ENCODE measurements at regions not wholly inside any gene's neighbourhood (a gene's known extent, or its start where the extent isn't known, plus 50 kb on each side); places are given as distances from the start of the nearest gene placed in this dataset.

GRCh38 chr3:117532268-117532667, 822.7 kb downstream of the TUSC7 start:
- H3K36me3 ChIP-seq (ENCODE audit: control insufficient read depth in 1 of 2, insufficient read depth in 2 of 2, low read length in 2 of 2) = no peaks in the 10 kb centered on the region
- H3K18ac ChIP-seq (ENCODE audit: low read length) = no peak overlapping the region
- no peak overlapping the region for H2AFZ ChIP-seq (ENCODE audit: insufficient read depth, low read length, poor library complexity)
- H3K4me1 ChIP-seq (ENCODE audit: control insufficient read depth in 1 of 2, insufficient read depth in 2 of 2, low read length in 2 of 2) = no peaks in the 10 kb centered on the region
- no peaks in the 10 kb centered on the region for H3K79me2 ChIP-seq (ENCODE audit: control insufficient read depth, insufficient read depth, low read length, poor library complexity)
- WGBS (ENCODE audit: extremely low coverage, insufficient coverage, insufficient read length) = no CpG with 5 or more reads among the region's 8 CpGs
- no peak overlapping the region for H3K4me3 ChIP-seq (ENCODE audit: low read depth, low read length)
- H3K9me3 ChIP-seq (ENCODE audit: insufficient read depth, low read depth, low read length) = no peaks in the 10 kb centered on the region
- no peaks in the 10 kb centered on the region for H3K79me1 ChIP-seq (ENCODE audit: low read length)
- H3K4me2 ChIP-seq (ENCODE audit: low read length) = no peak overlapping the region
- DNase-seq = no peak
- no peak overlapping the region for H2BK5ac ChIP-seq (ENCODE audit: low read depth, low read length, poor library complexity)
- no peak overlapping the region for H3K14ac ChIP-seq (ENCODE audit: low read length)
- H4K8ac ChIP-seq (ENCODE audit: low read depth, low read length) = no peak overlapping the region
- H3K27me3 ChIP-seq (ENCODE audit: insufficient read depth, low read length) = no peaks in the 10 kb centered on the region
- no peak overlapping the region for H3K23ac ChIP-seq (ENCODE audit: low read length)
- no peak overlapping the region for H2AK5ac ChIP-seq (ENCODE audit: low read length)
- no peak overlapping the region for H4K12ac ChIP-seq (ENCODE audit: low read depth, low read length)
- H3K4ac ChIP-seq (ENCODE audit: low read depth, low read length) = no peak overlapping the region
- no peak overlapping the region for H2BK120ac ChIP-seq (ENCODE audit: insufficient read depth, low read length, poor library complexity)
- no peak overlapping the region for H4K91ac ChIP-seq (ENCODE audit: low read depth, low read length)
- no peak overlapping the region for H3K9ac ChIP-seq (ENCODE audit: low read length)
- H2BK12ac ChIP-seq (ENCODE audit: low read length) = no peak overlapping the region
- no peak overlapping the region for H3K27ac ChIP-seq (ENCODE audit: low read depth, low read length)

GRCh38 chr3:117534138-117534537, 824.6 kb downstream of the TUSC7 start:
- Histone ChIP-seq H3K9ac (ENCODE audit: low read length) (no peak overlapping the region), H3K79me2 (ENCODE audit: control insufficient read depth, insufficient read depth, low read length, poor library complexity) (no peaks in the 10 kb centered on the region), H3K18ac (ENCODE audit: low read length) (no peak overlapping the region), H3K36me3 (ENCODE audit: control insufficient read depth in 1 of 2, insufficient read depth in 2 of 2, low read length in 2 of 2) (no peaks in the 10 kb centered on the region), H3K23ac (ENCODE audit: low read length) (no peak overlapping the region), H2BK5ac (ENCODE audit: low read depth, low read length, poor library complexity) (no peak overlapping the region), H3K4ac (ENCODE audit: low read depth, low read length) (no peak overlapping the region), H2AFZ (ENCODE audit: insufficient read depth, low read length, poor library complexity) (no peak overlapping the region), H2BK12ac (ENCODE audit: low read length) (no peak overlapping the region), H3K14ac (ENCODE audit: low read length) (no peak overlapping the region), H3K4me2 (ENCODE audit: low read length) (no peak overlapping the region), H4K12ac (ENCODE audit: low read depth, low read length) (no peak overlapping the region), H3K9me3 (ENCODE audit: insufficient read depth, low read depth, low read length) (no peaks in the 10 kb centered on the region), H3K79me1 (ENCODE audit: low read length) (no peaks in the 10 kb centered on the region), H2AK5ac (ENCODE audit: low read length) (no peak overlapping the region), H4K8ac (ENCODE audit: low read depth, low read length) (no peak overlapping the region), H2BK120ac (ENCODE audit: insufficient read depth, low read length, poor library complexity) (no peak overlapping the region), H3K27me3 (ENCODE audit: insufficient read depth, low read length) (no peaks in the 10 kb centered on the region), H3K4me1 (ENCODE audit: control insufficient read depth in 1 of 2, insufficient read depth in 2 of 2, low read length in 2 of 2) (no peaks in the 10 kb centered on the region), H4K91ac (ENCODE audit: low read depth, low read length) (no peak overlapping the region), H3K27ac (ENCODE audit: low read depth, low read length) (no peak overlapping the region), H3K4me3 (ENCODE audit: low read depth, low read length) (no peak overlapping the region)
- WGBS (ENCODE audit: extremely low coverage, insufficient coverage, insufficient read length) = no CpG with 5 or more reads among the region's 1 CpG
- no peak for DNase-seq

- Histone ChIP-seq H3K27me3 (ENCODE audit: insufficient read depth, low read length) (no peaks in the 10 kb centered on the region), H3K36me3 (ENCODE audit: control insufficient read depth in 1 of 2, insufficient read depth in 2 of 2, low read length in 2 of 2) (no peaks in the 10 kb centered on the region), H3K4me3 (ENCODE audit: low read depth, low read length) (no peak overlapping the region), H2AFZ (ENCODE audit: insufficient read depth, low read length, poor library complexity) (no peak overlapping the region), H3K4me2 (ENCODE audit: low read length) (no peak overlapping the region), H4K91ac (ENCODE audit: low read depth, low read length) (no peak overlapping the region), H3K4ac (ENCODE audit: low read depth, low read length) (no peak overlapping the region), H3K79me2 (ENCODE audit: control insufficient read depth, insufficient read depth, low read length, poor library complexity) (no peaks in the 10 kb centered on the region), H3K79me1 (ENCODE audit: low read length) (no peaks in the 10 kb centered on the region), H3K27ac (ENCODE audit: low read depth, low read length) (no peak overlapping the region), H3K14ac (ENCODE audit: low read length) (no peak overlapping the region), H2BK120ac (ENCODE audit: insufficient read depth, low read length, poor library complexity) (no peak overlapping the region), H3K18ac (ENCODE audit: low read length) (no peak overlapping the region), H3K9ac (ENCODE audit: low read length) (no peak overlapping the region), H3K23ac (ENCODE audit: low read length) (no peak overlapping the region), H3K9me3 (ENCODE audit: insufficient read depth, low read depth, low read length) (no peaks in the 10 kb centered on the region), H4K8ac (ENCODE audit: low read depth, low read length) (no peak overlapping the region), H4K12ac (ENCODE audit: low read depth, low read length) (no peak overlapping the region), H2BK5ac (ENCODE audit: low read depth, low read length, poor library complexity) (no peak overlapping the region), H2AK5ac (ENCODE audit: low read length) (no peak overlapping the region), H3K4me1 (ENCODE audit: control insufficient read depth in 1 of 2, insufficient read depth in 2 of 2, low read length in 2 of 2) (no peaks in the 10 kb centered on the region), H2BK12ac (ENCODE audit: low read length) (no peak overlapping the region)
- WGBS (ENCODE audit: extremely low coverage, insufficient coverage, insufficient read length) = no CpG with 5 or more reads among the region's 4 CpGs
- DNase-seq = no peak
These were observed 826.4 kb downstream of the TUSC7 start for GRCh38 chr3:117536006-117536405.

DNA sequence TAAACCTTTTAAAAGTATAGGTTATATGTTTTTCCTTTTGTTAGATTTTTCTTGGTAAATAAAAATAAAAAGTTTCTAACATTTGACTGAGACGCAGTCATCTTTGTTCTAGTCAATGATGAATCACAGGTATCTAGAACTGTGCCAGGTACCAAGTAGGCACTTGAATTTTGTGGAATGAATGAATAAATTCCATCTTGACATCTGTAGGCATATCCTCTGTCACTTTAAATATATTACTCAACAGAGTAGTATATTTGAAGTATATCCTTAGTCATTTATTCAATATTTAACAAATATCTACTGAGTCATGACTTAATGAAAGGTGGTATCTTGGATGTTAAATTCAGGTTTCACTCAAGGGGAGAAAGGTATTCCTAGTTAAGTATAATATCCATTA, 828.4 kb downstream of the TUSC7 start:
- no peak overlapping the region for H4K12ac ChIP-seq (ENCODE audit: low read depth, low read length)
- no peak overlapping the region for H3K4ac ChIP-seq (ENCODE audit: low read depth, low read length)
- WGBS (ENCODE audit: extremely low coverage, insufficient coverage, insufficient read length) = no CpG with 5 or more reads among the region's 1 CpG
- no peak overlapping the region for H2AK5ac ChIP-seq (ENCODE audit: low read length)
- H3K79me1 ChIP-seq (ENCODE audit: low read length) = no peaks in the 10 kb centered on the region
- H4K8ac ChIP-seq (ENCODE audit: low read depth, low read length) = no peak overlapping the region
- no peaks in the 10 kb centered on the region for H3K4me1 ChIP-seq (ENCODE audit: control insufficient read depth in 1 of 2, insufficient read depth in 2 of 2, low read length in 2 of 2)
- H3K18ac ChIP-seq (ENCODE audit: low read length) = no peak overlapping the region
- DNase-seq = no peak
- H3K79me2 ChIP-seq (ENCODE audit: control insufficient read depth, insufficient read depth, low read length, poor library complexity) = no peaks in the 10 kb centered on the region
- no peak overlapping the region for H3K23ac ChIP-seq (ENCODE audit: low read length)
- no peaks in the 10 kb centered on the region for H3K36me3 ChIP-seq (ENCODE audit: control insufficient read depth in 1 of 2, insufficient read depth in 2 of 2, low read length in 2 of 2)
- no peak overlapping the region for H2BK120ac ChIP-seq (ENCODE audit: insufficient read depth, low read length, poor library complexity)
- no peak overlapping the region for H3K14ac ChIP-seq (ENCODE audit: low read length)
- no peaks in the 10 kb centered on the region for H3K9me3 ChIP-seq (ENCODE audit: insufficient read depth, low read depth, low read length)
- no peak overlapping the region for H2AFZ ChIP-seq (ENCODE audit: insufficient read depth, low read length, poor library complexity)
- H3K27me3 ChIP-seq (ENCODE audit: insufficient read depth, low read length) = no peaks in the 10 kb centered on the region
- no peak overlapping the region for H3K4me2 ChIP-seq (ENCODE audit: low read length)
- no peak overlapping the region for H3K9ac ChIP-seq (ENCODE audit: low read length)
- no peak overlapping the region for H2BK12ac ChIP-seq (ENCODE audit: low read length)
- no peak overlapping the region for H3K4me3 ChIP-seq (ENCODE audit: low read depth, low read length)
- H4K91ac ChIP-seq (ENCODE audit: low read depth, low read length) = no peak overlapping the region
- H3K27ac ChIP-seq (ENCODE audit: low read depth, low read length) = no peak overlapping the region
- H2BK5ac ChIP-seq (ENCODE audit: low read depth, low read length, poor library complexity) = no peak overlapping the region

All from trophoblast cell (in vitro differentiated cells and primary cell).